Putamen (tissue), 1 donor: ENCODE measurements at regions not wholly inside any gene's neighbourhood (a gene's known extent, or its start where the extent isn't known, plus 50 kb on each side); places are given as distances from the start of the nearest gene placed in this dataset.
"Not testable (repeated sequence)": the region's sequence is repeated elsewhere in the genome, so short reads cannot be mapped to it uniquely, and the experiment has no call there.

ENCODE experiments used
- DNase-seq: peaks from one replicate; pipeline ENCODE4 v3.0.0-alpha.2; 2016; ENCODE audit warnings: low spot score

- DNase-seq: no peak
Observed at GRCh38 chr14:24744641-24745040, 110.7 kb upstream of the GZMB start.

DNA sequence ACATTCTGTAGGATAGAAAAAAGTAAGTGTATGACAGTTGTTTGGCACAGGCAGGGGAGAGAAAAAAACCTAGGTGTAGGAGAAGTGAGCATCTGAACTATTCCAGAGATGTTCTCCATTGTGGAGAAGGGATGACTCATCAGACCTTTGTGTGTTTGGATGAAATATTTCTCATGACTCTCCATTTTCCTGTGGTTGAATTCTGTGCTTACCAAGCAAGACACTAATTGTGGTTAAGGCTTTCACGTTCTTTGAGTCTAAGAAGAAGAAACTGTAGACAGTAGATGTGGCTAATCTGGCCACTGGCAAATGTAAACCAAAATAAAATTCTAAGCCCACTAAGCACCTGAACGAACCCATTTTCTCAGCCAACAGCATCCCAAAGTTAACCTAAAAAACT, 107.9 kb upstream of the GZMB start:
- no peak for DNase-seq

GRCh38 chr14:24735984-24736630, 102.1 kb upstream of the GZMB start:
- no peak for DNase-seq

GRCh38 chr14:24734917-24735500, 101.0 kb upstream of the GZMB start:
- DNase-seq: peak; percentile 76

GRCh38 chr14:24726480-24726879, 92.5 kb upstream of the GZMB start:
- no peak for DNase-seq

DNA sequence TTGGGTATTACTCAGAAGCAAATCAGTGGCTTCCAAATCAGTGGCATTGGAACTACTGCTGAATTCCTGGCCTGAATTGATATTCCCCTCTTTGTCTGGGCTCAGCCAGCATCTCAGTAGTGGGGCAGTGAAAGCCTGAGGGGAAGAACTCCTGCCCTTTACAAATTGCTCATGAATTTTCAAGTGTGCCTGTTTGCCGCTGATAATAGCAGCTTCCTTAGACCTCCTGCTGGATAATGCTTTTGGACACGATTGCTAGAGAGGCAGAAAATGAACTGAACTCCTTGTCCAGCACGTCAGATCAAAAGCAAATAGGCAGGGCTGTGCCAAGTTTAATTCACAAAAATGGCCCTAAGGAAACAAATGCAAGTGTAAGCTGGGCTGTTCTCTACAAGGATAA, 91.3 kb upstream of the GZMB start:
- DNase-seq: no peak

DNA sequence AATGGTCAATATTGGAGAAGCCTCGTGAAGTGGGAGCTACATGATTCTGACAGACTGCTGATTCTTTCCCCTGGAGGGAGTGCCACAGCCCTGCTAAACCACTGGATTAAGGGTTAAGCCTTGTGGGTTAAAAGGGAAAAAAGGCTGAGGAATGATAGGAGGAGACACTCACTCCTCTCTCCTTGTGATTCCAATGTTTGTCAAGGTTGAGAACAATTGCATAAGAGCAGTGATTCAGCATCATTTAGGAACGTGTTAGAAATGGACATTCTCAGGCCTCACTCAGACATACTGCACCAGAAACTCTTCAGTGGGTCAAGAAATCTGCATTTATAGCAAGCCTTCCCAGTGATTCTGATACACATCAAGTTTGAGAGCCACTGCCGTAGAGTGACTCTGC, 87.8 kb upstream of the GZMB start:
- DNase-seq: no peak

DNA sequence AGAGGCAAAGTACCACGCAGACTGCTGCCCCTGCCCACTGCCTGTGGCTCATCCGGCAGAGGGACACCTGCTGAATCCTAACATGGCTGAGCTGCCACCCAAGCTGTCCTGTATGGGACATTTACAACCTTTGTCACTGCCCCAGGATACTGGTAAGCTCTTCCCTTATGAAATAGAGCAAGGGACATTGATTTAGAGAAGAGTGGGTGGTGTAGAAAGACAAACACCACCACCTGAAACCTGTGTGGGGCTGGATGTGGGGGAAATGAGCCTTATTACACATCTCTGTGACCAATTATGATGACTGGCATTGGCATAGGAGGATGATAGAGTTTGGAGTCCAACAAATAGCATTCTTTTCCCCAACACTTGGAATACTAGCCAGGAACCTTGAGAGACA, 81.2 kb upstream of the GZMB start:
- DNase-seq: no peak

DNA sequence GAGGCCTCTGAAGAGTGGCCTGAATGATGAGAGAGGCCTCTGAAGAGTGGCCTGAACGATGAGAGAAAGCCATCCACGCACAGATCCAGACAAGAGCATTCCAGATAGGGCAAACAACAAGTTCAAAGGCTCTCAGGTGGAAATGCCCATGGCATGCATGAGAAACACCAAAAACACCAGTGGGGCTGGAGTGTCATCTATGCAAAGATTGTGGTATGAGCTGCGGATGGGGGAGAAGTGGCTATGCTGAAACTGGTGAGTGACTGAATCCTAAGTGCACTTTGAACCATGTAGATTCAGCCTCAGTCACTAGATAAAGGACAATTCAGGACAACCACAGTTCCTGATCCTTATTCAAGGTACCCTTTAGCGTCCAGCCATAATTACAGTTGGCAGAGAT, 79.4 kb upstream of the GZMB start:
- no peak for DNase-seq

GRCh38 chr14:24712909-24713308, 78.9 kb upstream of the GZMB start:
- no peak for DNase-seq

DNA sequence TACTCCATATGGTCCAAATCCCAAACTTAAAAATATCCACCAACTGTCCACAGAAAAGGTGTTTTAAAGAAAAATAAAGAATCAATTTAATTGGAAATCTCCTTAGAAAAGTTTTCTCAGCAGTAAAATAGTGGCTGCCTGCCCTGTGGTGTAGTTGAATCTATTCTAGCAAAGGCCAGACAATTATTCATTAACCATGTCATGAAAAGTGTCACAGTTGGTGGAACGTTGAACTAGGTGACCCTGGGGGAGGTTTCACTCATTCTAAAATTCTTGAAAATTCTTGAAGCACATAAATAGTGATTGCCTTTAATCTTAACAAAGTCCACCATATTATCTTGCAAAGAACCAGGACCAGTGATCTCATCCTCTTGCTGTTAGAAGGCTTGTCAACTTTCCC, 78.4 kb upstream of the GZMB start:
- no peak for DNase-seq

GRCh38 chr14:24710403-24711112, 76.6 kb upstream of the GZMB start:
- DNase-seq: peak; percentile 70

- no peak for DNase-seq
Observed at GRCh38 chr14:24708684-24709083, 74.7 kb upstream of the GZMB start.

DNA sequence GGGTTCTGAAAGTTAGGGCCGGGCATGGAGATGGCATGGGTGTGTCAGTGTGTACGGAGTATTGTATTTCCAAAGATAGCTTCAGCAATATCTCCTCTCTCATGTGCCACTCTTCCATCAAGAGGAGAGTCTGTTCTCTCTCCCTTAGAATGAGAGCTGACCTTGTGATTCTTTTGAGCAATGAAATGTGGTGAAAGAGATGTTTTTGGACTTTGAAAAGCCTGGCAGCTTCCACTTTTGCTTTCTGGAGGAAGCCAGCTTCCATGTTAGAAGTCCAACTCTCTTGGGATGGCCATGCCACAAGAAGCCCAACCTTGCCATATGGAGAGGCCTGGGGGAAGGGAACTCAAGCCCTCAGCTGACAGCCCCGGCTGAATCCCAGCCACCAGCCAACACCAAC, 72.4 kb upstream of the GZMB start:
- DNase-seq: no peak

GRCh38 chr14:24705840-24706239, 71.8 kb upstream of the GZMB start:
- no peak for DNase-seq

DNA sequence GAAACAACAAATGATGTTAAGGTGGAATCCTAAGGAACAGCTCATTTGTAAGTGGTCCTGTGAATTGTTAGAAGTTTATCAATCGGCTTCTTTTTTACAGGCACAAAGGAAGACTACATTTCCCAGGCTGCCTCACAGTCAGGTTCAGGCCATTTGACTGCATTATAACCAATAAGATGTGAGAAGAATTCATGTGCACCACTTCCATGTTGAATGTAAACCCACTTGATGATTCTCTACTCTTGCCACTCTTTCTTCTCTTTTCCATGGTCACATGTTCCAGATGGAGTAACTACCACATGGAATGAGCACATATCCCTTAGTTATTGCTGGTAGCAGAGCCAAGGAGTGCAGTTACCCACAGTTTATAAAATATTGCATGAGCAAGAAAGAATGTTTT, 67.1 kb upstream of the GZMB start:
- no peak for DNase-seq

GRCh38 chr14:24700511-24700910, 66.5 kb upstream of the GZMB start:
- no peak for DNase-seq

GRCh38 chr14:24699052-24699451, 65.1 kb upstream of the GZMB start:
- no peak for DNase-seq

- not testable (repeated sequence) for DNase-seq
Observed at GRCh38 chr14:24696280-24696920, 62.4 kb upstream of the GZMB start.

GRCh38 chr14:24695265-24696241, 61.6 kb upstream of the GZMB start:
- DNase-seq: peak; percentile 37

GRCh38 chr14:24694680-24695079, 60.7 kb upstream of the GZMB start:
- no peak for DNase-seq

- DNase-seq: no peak
Observed at GRCh38 chr14:24693983-24694382, 60.0 kb upstream of the GZMB start.
